GM21526 (cell line): ENCODE measurements at regions not wholly inside any gene's neighbourhood (a gene's known extent, or its start where the extent isn't known, plus 50 kb on each side); places are given as distances from the start of the nearest gene placed in this dataset.

Experiments
- ATAC-seq: cut with Tn5 transposase; IDR thresholded peaks from one replicate; pipeline ENCODE4 v1.9.1; 2021; ENCODE audit warnings: moderate library complexity; ENCODE audit not compliant: unreplicated experiment, low FRiP score

GRCh38 chr3:18507333-18507732 is 82.2 kb upstream of the SATB1 start:
- no peak for ATAC-seq

- ATAC-seq = no peak
Measured at GRCh38 chr3:18505056-18505455, 79.9 kb upstream of the SATB1 start.

- ATAC-seq = no peak
Measured at GRCh38 chr3:18501679-18502343, 76.7 kb upstream of the SATB1 start.

- ATAC-seq = no peak
Measured at GRCh38 chr3:18500322-18500721, 75.2 kb upstream of the SATB1 start.

- ATAC-seq = peak; percentile 81
Measured at GRCh38 chr3:18499301-18499700, 74.2 kb upstream of the SATB1 start.

- no peak for ATAC-seq
Measured at GRCh38 chr3:18494251-18494650, 69.1 kb upstream of the SATB1 start.

GRCh38 chr3:18489939-18490338 is 64.8 kb upstream of the SATB1 start:
- ATAC-seq = no peak

- ATAC-seq = no peak
Measured at GRCh38 chr3:18483226-18483625, 58.1 kb upstream of the SATB1 start.

- ATAC-seq = no peak
Measured at GRCh38 chr3:18481946-18482548, 56.9 kb upstream of the SATB1 start.

GRCh38 chr3:18477620-18478019 is 52.5 kb upstream of the SATB1 start:
- no peak for ATAC-seq
